ENCODE measurements at regions not wholly inside any gene's neighbourhood (a gene's known extent, or its start where the extent isn't known, plus 50 kb on each side); places are given as distances from the start of the nearest gene placed in this dataset.
A peak's percentile ranks its signal among the peaks of the same experiment; 100 is the strongest.

- Histone ChIP-seq H3K27me3 (no peaks in the 10 kb centered on the region), H3K36me3 (no peaks in the 10 kb centered on the region), H3K4me3 (no peak overlapping the region), H3K9me3 (no peaks in the 10 kb centered on the region), H3K27ac (replicated peaks in 1 of 4) (no peak overlapping the region), H3K4me1 (peaks cover 0 to 10% (median 4%) of the 10 kb centered on the region in 4 donors)
- no peak for TF ChIP-seq POLR2AphosphoS5 (IDR thresholded peaks at IDR 0.05)
- no peak for TF ChIP-seq POLR2A (IDR thresholded peaks at IDR 0.05; ENCODE audit: low read depth)
- TF ChIP-seq, protein P1, sequence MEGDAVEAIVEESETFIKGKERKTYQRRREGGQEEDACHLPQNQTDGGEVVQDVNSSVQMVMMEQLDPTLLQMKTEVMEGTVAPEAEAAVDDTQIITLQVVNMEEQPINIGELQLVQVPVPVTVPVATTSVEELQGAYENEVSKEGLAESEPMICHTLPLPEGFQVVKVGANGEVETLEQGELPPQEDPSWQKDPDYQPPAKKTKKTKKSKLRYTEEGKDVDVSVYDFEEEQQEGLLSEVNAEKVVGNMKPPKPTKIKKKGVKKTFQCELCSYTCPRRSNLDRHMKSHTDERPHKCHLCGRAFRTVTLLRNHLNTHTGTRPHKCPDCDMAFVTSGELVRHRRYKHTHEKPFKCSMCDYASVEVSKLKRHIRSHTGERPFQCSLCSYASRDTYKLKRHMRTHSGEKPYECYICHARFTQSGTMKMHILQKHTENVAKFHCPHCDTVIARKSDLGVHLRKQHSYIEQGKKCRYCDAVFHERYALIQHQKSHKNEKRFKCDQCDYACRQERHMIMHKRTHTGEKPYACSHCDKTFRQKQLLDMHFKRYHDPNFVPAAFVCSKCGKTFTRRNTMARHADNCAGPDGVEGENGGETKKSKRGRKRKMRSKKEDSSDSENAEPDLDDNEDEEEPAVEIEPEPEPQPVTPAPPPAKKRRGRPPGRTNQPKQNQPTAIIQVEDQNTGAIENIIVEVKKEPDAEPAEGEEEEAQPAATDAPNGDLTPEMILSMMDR (IDR thresholded peaks at IDR 0.05), result peak in 2 of 3 experiments; percentile 9 to 34
- no peak for TF ChIP-seq EP300 (IDR thresholded peaks at IDR 0.05)
- DNase-seq (ENCODE audit: extremely low spot score), result no peak
- WGBS, result 53% methylated on average over 4 of the region's 4 CpGs
- intact Hi-C loops (cut with DNase I), result no loop called here
These were observed 170.9 kb upstream of the SMIM30 start for GRCh38 chr7:113289140-113289740.

DNA sequence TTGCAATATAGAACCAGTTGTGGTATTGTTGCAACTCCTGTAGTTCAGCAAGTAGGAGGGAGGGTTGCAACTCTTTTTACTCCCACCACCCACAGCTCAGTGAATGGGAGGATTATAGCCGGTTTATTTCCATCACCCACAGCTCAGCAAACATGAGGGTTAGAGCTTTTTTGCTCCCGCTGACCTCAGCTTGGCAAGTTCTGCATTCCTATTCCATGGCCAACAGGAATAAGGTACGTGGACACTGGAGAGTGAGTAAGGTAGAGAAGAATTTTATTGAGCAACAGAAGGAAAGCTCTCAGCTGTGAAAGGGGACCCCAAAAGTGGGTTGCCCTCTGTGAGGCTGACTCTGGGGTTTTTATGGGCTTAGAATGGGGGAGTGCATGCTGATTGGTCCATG, 167.1 kb upstream of the SMIM30 start:
- no peaks in the 10 kb centered on the region for H3K36me3 ChIP-seq
- intact Hi-C loops (cut with DNase I), result no loop called here
- TF ChIP-seq POLR2AphosphoS5 (IDR thresholded peaks at IDR 0.05), result no peak
- TF ChIP-seq, protein P1 (IDR thresholded peaks at IDR 0.05), result no peak
- no peak for TF ChIP-seq EP300 (IDR thresholded peaks at IDR 0.05)
- no peak for TF ChIP-seq POLR2A (IDR thresholded peaks at IDR 0.05; ENCODE audit: low read depth)
- DNase-seq (ENCODE audit: extremely low spot score), result no peak
- no peaks in the 10 kb centered on the region for H3K27me3 ChIP-seq
- H3K4me3 ChIP-seq, result no peak overlapping the region
- H3K9me3 ChIP-seq, result no peaks in the 10 kb centered on the region
- H3K4me1 ChIP-seq, result peaks cover 0 to 7% (median 1%) of the 10 kb centered on the region in 4 donors
- no peak overlapping the region for H3K27ac ChIP-seq (replicated peaks in 1 of 4)
- WGBS, result 93% methylated on average over 3 of the region's 3 CpGs

- Histone ChIP-seq H3K4me3 (no peak overlapping the region), H3K9me3 (no peaks in the 10 kb centered on the region), H3K27ac (replicated peaks in 1 of 4) (no peak overlapping the region), H3K4me1 (peaks cover 2 to 14% (median 6%) of the 10 kb centered on the region in 4 donors), H3K27me3 (no peaks in the 10 kb centered on the region), H3K36me3 (no peaks in the 10 kb centered on the region)
- DNase-seq (ENCODE audit: extremely low spot score), result no peak
- intact Hi-C loops (cut with DNase I), result no loop called here
- TF ChIP-seq POLR2A (IDR thresholded peaks at IDR 0.05; ENCODE audit: low read depth), result no peak
These were observed 165.5 kb upstream of the SMIM30 start for GRCh38 chr7:113283861-113284260.

GRCh38 chr7:113282875-113283274, 164.5 kb upstream of the SMIM30 start:
- H3K36me3 ChIP-seq, result no peaks in the 10 kb centered on the region
- WGBS, result 56% methylated on average over 1 of the region's 1 CpG
- H3K4me1 ChIP-seq, result peaks cover 2 to 16% (median 7%) of the 10 kb centered on the region in 4 donors
- no peaks in the 10 kb centered on the region for H3K9me3 ChIP-seq
- intact Hi-C loops (cut with DNase I), result no loop called here
- DNase-seq (ENCODE audit: extremely low spot score), result no peak
- H3K27ac ChIP-seq (replicated peaks in 1 of 4), result no peak overlapping the region
- TF ChIP-seq POLR2A (IDR thresholded peaks at IDR 0.05; ENCODE audit: low read depth) (no peak), EP300 (IDR thresholded peaks at IDR 0.05) (no peak), POLR2AphosphoS5 (IDR thresholded peaks at IDR 0.05) (no peak)
- TF ChIP-seq, protein P1 (IDR thresholded peaks at IDR 0.05), result no peak
- no peaks in the 10 kb centered on the region for H3K27me3 ChIP-seq
- H3K4me3 ChIP-seq, result no peak overlapping the region

DNA sequence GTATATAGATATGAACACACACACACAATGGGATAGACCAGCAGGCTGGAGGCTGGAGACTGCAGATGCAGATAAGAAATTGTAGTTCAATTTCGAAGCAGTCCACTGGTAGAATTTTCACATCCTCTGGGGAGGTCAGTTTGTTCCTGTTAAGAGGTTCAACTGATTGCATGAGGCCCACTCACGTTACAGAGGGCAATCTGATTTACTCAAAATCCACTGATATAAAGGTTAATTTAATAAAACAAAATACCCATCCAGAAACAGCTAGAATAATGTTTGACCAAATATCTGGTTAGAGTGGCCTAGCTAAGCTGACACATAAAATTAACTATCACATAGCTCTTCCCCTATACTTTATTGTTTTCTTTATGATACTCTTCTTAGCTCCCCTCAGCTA, 162.9 kb upstream of the SMIM30 start:
- H3K36me3 ChIP-seq, result no peaks in the 10 kb centered on the region
- peaks cover 0 to 3% (median 0%) of the 10 kb centered on the region in 4 donors for H3K9me3 ChIP-seq
- peaks cover 2 to 16% (median 7%) of the 10 kb centered on the region in 4 donors for H3K4me1 ChIP-seq
- TF ChIP-seq POLR2AphosphoS5 (IDR thresholded peaks at IDR 0.05) (no peak), EP300 (IDR thresholded peaks at IDR 0.05) (no peak), POLR2A (IDR thresholded peaks at IDR 0.05; ENCODE audit: low read depth) (no peak)
- TF ChIP-seq, protein P1 (IDR thresholded peaks at IDR 0.05), result no peak
- intact Hi-C loops (cut with DNase I), result no loop called here
- H3K27ac ChIP-seq (replicated peaks in 1 of 4), result no peak overlapping the region
- no peak for DNase-seq (ENCODE audit: extremely low spot score)
- 46% methylated on average over 2 of the region's 2 CpGs for WGBS
- H3K27me3 ChIP-seq, result no peaks in the 10 kb centered on the region
- H3K4me3 ChIP-seq, result no peak overlapping the region

Measured in esophagus muscularis mucosa (tissue), 4 donors.